ELF-1 (cell line): ENCODE measurements at regions not wholly inside any gene's neighbourhood (a gene's known extent, or its start where the extent isn't known, plus 50 kb on each side); places are given as distances from the start of the nearest gene placed in this dataset.
"Not testable (repeated sequence)": the region's sequence is repeated elsewhere in the genome, so short reads cannot be mapped to it uniquely, and the experiment has no call there.

Experiments used
- DNase-seq: peaks from one replicate; pipeline ENCODE4 v3.0.0-alpha.2; 2016; ENCODE audit warnings: low read depth, low spot score

DNA sequence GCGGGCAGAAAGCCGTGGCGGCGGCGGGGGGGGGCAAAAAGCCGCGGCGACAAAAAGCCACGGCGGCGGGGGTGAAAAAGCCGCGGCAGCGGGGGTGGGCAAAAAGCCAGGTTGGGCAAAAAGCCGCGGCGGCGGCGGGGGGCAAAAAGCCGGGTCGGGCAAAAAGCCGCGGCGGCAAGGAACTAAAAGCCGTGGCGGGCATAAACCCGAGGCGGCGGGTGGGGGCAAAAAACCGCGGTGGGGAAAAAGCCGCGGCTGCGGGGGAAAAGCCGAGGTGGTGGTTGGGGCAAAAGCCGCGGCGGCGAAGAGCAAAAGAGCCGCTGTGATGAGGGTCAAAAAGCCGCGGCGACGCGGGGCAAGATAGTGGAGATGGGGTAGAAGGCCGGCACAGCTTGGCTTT, 1834.2 kb downstream of the FOXD4L5 start:
- not testable (repeated sequence) for DNase-seq

GRCh38 chr9:63425123-63425522, 1859.9 kb downstream of the FOXD4L5 start:
- DNase-seq = not testable (repeated sequence)

DNA sequence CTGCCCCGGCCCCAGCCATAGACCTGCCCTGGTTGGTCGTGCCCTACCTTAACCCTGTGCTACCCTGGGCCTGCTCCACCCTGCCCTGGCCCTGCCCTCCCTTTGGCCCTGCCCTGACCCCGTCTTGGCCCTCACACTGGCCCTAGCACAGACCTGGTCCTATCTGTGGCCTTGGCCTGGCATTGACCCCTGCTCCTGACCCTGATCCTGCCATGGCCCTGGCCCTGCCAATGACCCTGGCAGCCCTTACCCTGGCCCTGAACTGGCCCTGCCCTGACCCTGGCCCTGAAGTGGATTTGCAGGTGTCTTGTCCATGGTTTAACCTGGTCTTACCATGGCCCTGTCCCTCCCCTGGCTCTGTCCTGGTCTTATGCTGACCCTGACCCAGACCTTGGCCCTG, 1894.1 kb downstream of the FOXD4L5 start:
- DNase-seq = not testable (repeated sequence)

DNA sequence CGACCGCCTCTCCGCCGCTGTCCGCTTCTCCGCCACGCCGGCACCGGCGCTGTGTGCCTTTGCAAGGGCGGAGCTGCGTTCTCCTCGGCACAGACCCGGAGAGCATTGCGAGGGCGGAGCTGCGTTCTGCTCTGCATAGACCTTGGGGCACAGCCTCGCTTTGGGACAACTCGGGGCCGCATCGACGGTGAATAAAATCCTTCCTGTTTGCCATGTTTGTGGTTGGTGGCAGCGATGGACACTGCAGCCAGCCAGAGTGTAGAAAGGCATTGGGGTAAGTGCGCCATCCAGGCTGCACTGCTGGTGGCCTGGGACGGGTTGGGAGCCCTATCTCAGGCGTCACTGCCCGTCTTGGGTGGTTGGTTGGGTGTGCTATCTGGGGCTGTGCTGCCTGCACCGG, 1899.5 kb downstream of the FOXD4L5 start:
- not testable (repeated sequence) for DNase-seq

- DNase-seq = not testable (repeated sequence)
Observed at GRCh38 chr9:63379864-63380263, 1905.1 kb downstream of the FOXD4L5 start.

- DNase-seq = not testable (repeated sequence)
Observed at GRCh38 chr9:63354219-63354618, 1930.8 kb downstream of the FOXD4L5 start.

- not testable (repeated sequence) for DNase-seq
Observed at GRCh38 chr9:63347347-63347746, 1937.7 kb downstream of the FOXD4L5 start.

GRCh38 chr9:63346310-63347048, 1938.5 kb downstream of the FOXD4L5 start:
- DNase-seq = peak; percentile 3

DNA sequence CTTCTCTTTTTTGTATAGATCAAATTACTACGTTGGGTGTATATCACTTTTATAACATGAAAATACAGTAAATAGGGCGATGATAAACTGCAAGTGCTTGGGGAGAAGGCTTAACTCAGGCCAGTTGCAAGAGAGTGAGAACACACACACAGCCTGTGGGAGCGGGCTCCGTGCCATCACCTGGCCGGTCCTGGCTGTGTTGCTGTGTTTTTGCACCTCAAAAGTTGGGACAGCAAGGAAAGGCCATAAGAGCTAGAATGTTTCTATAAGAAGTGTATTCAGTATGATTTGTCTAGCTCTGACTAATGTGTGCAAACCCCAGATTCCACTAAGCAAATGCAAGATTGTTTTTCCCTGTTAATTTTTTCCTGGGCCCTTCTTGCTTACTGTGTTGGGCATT, 1940.6 kb downstream of the FOXD4L5 start:
- not testable (repeated sequence) for DNase-seq

- DNase-seq = not testable (repeated sequence)
Observed at GRCh38 chr9:63342528-63342927, 1942.5 kb downstream of the FOXD4L5 start.

GRCh38 chr9:63337899-63338604, 1947.0 kb downstream of the FOXD4L5 start:
- DNase-seq = not testable (repeated sequence)

DNA sequence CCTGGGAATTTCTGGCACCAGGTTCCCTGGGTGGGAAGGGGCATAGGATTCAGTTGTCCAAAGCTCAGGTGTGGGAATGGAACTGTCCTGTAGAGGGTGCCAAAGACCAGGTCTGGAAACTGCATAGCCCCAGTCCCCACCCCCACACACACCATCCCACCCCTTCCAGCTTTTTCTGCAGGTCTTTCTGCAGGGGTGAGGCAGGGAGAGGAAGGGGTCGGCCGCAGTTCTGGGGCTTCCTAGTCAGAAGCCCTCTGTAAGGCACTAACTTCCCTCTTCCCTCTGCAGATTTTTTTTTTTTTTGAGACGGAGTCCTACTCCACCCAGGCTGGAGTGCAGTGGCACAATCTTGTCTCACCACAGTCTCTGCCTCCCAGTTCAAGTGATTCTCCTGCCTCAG, 1949.7 kb downstream of the FOXD4L5 start:
- not testable (repeated sequence) for DNase-seq

- not testable (repeated sequence) for DNase-seq
Observed at GRCh38 chr9:63334187-63334586, 1950.8 kb downstream of the FOXD4L5 start.

- not testable (repeated sequence) for DNase-seq
Observed at GRCh38 chr9:63333083-63333482, 1951.9 kb downstream of the FOXD4L5 start.

DNA sequence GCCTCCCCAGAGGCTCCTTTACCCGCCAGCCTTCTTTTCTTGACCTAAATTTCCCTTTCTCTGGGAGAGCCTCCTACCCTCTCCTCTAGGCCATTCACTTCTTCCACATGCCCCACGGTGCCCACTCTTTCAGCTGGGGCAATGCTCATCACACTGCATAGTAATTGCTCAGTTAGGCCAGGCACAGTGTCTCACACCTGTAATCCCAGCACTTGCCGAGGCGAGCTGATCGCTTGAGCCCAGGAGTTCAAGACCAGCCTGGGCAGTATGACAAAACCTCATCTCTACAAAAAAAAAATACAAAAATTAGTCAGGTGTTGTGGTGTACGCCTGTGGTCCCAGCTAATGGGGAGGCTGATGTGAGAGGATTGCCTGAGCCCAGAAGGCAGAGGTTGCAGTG, 1956.7 kb downstream of the FOXD4L5 start:
- not testable (repeated sequence) for DNase-seq

GRCh38 chr9:63327211-63327610, 1957.8 kb downstream of the FOXD4L5 start:
- DNase-seq = not testable (repeated sequence)

- not testable (repeated sequence) for DNase-seq
Observed at GRCh38 chr9:63326665-63327064, 1958.3 kb downstream of the FOXD4L5 start.

DNA sequence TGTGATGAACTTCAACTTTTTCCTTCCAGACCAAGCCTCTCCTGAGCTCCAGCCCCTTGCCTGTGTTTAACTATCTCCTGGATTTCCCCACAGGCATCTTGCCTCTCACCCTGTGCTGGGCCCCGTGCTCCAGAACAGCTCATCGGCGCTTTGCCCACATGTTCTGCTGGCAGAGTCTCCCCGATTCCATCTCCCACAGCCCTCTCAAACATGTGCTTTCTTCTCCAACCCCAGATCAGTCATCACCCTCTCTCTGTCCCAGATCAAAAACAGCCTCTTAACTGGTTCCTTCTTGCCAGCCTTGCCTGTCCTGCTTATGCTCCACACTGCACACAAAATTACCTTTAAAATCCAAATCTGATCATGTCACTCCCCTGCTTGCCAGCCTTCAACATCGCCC, 1959.3 kb downstream of the FOXD4L5 start:
- DNase-seq = not testable (repeated sequence)

- DNase-seq = not testable (repeated sequence)
Observed at GRCh38 chr9:63318093-63318492, 1966.9 kb downstream of the FOXD4L5 start.

DNA sequence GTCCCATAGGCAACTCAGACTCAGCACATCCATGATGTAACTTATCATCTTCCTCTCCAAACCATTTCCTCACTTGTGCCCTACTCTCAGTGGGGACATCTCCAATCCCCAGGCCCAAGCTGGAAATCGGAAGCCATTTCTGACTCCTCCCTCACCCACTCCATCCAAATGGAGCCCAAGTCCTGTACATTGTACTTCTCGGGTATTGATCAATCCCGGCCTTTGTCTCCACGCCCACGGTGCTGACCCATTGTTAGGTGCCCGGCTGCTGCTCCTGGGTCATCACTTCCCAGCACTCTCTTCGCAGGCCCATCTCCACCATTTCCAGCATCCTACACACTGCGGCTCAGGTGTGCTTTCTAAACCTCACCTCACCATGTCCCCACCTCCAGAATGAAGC, 1969.6 kb downstream of the FOXD4L5 start:
- DNase-seq = not testable (repeated sequence)

GRCh38 chr9:63296848-63297247, 1988.2 kb downstream of the FOXD4L5 start:
- not testable (repeated sequence) for DNase-seq

- not testable (repeated sequence) for DNase-seq
Observed at GRCh38 chr9:63296366-63296765, 1988.6 kb downstream of the FOXD4L5 start.

DNA sequence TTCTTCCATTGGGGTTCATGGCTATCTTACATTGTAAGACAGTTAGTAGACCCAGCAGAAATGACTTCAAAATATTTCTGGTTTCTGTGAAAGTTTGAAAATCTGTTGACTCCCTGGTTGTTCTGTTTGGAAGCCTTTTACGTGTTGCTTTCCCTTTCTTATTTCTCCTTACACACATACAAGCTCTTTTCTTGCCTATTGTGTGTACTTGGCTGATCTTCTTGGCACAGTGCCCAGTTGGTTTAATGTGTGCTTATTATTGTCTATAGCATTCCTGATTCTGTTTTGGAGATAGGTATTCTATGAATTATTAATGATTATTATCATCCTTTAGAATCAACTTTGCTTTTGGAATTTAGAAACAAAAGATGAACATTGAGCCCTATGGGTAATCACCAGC, 1995.0 kb downstream of the FOXD4L5 start:
- not testable (repeated sequence) for DNase-seq
